Epidermal melanocyte (primary cell): ENCODE measurements at regions not wholly inside any gene's neighbourhood (a gene's known extent, or its start where the extent isn't known, plus 50 kb on each side); places are given as distances from the start of the nearest gene placed in this dataset.
A peak's percentile ranks its signal among the peaks of the same experiment; 100 is the strongest.
"Not testable (repeated sequence)": the region's sequence is repeated elsewhere in the genome, so short reads cannot be mapped to it uniquely, and the experiment has no call there.

Source experiments
- DNase-seq: peaks from one replicate; pipeline ENCODE4 v3.0.0; 2011; ENCODE audit warnings: low spot score; ENCODE audit not compliant: insufficient read length

DNA sequence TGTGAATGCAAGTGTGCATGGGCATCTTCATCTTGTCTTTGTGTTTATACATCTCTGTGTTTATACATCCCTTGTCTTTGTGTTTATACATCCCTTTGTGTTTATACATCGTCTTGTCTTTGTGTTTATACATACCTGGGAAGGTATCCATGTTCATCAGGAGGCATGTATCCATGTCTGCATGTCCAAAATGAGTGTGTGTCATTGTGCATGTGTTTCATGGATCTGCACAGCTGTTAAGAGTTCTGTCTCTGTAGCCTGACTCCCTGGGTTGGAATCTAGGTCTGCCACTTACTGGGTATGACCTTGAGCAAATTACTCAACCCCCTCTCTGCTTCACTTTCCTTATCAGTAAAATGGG, 50.1 kb upstream of the SIRPA start:
- DNase-seq: no peak

- DNase-seq: no peak
These were observed 50.7 kb upstream of the SIRPA start for GRCh38 chr20:1844325-1845162.

- no peak for DNase-seq
These were observed 52.9 kb upstream of the SIRPA start for GRCh38 chr20:1842281-1842680.

GRCh38 chr20:1841554-1842140, 53.6 kb upstream of the SIRPA start:
- DNase-seq: no peak

GRCh38 chr20:1840817-1841553, 54.2 kb upstream of the SIRPA start:
- no peak for DNase-seq

GRCh38 chr20:1839376-1840317, 55.6 kb upstream of the SIRPA start:
- not testable (repeated sequence) for DNase-seq

GRCh38 chr20:1838556-1839279, 56.5 kb upstream of the SIRPA start:
- DNase-seq: no peak

- no peak for DNase-seq
These were observed 59.8 kb upstream of the SIRPA start for GRCh38 chr20:1835186-1836035.

- DNase-seq: no peak
These were observed 61.2 kb upstream of the SIRPA start for GRCh38 chr20:1833728-1834726.

- no peak for DNase-seq
These were observed 62.0 kb upstream of the SIRPA start for GRCh38 chr20:1833216-1833615.

DNA sequence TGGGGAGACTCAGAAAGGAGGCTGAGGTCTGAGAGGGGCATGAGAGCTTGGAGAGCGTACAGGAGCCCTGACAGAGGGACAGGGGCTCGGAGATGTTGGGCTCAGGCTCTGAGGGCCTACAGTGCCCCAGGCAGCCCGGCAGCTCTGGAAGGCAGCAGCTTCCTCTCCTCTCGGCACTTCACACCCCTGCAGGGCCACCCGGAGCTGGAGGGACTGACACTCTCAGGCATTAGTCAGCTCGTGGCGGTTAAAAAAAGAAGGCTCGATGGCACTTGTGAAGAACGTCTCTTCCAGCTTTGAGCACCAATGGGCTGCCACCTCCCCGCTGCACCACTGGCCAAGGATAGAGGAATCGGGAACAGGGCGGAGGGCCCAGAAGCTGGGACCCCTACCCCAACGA, 62.6 kb upstream of the SIRPA start:
- no peak for DNase-seq

- DNase-seq: no peak
These were observed 63.6 kb upstream of the SIRPA start for GRCh38 chr20:1831606-1832005.

DNA sequence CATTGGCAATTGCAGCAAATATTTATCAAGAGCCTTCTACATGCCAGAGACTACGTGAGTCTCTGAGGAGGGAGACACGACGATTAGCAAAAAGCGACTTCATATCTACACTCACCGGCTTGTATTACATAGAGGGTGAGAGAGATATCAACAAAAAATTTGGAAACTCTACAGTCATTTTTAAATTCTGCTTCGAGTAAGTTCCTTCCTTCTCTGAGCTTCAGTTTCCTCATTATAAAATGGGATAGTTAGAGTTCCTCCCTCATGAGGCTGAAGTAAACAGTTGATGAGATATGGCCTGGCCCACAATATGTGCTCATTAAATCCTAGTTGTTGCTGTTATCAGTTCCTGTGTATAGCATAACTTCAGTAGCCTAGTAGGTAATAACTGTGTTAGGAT, 64.1 kb upstream of the SIRPA start:
- DNase-seq: no peak

DNA sequence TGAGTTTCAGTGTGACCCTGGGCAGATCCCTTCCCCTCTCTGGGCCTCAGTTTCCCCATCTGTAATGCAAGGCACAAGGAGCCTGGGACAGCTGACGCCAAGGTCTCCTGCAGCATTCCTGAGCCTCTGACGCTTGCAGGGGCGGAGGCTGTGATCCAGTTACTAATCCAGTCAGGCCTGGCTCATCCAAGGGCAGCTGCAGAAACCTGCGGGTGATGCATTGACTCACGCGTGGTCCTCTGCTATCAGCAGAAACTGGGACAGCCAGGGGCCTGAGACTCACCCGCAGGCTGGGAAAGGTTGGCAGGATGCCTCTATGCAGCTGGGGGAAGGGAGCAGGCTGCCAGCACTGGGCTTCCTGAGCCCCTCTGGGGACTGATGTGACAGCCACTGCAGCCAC, 65.0 kb upstream of the SIRPA start:
- peak; percentile 61 for DNase-seq

- no peak for DNase-seq
These were observed 65.7 kb upstream of the SIRPA start for GRCh38 chr20:1829531-1829930.

DNA sequence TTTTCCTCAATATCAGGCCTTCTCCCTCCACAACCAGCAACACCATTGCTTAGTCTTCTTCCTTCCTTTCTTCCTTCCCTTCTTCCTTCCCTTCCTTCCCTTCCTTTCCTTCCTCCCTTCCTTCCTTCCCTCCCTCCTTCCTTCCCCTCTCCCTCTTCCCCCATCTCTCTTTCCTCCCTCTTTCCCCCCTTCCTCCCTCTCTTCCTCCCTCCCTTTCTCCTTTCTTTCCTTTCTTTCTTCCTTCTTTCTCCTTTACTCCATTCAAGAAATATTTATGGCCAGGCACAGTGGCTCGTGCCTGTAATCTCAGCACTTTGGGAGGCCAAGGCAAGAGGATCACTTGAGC, 66.4 kb upstream of the SIRPA start:
- no peak for DNase-seq

GRCh38 chr20:1827974-1828785, 67.0 kb upstream of the SIRPA start:
- DNase-seq: peak; percentile 82

DNA sequence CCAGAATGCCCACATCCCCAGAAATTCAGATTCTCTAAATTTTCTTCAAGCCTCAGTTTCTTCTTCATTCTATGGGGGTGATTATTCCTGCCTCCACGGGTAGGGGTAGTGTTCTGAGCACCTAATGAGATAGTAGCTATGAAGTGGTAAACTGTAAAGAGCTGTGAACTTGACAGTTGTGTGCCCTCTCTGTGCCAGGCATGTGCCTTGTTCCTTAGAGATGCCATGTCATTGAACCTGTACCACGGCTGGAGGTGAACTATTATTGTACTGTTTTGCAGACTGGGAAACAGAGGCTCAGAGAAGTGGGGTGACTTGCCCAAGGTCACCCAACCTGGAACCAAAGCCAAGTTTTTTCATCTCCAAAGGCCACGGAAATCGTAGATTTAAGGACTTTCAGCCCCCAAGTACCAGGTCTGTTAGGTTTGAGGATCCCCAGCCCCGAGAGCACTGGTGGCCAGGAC, 67.7 kb upstream of the SIRPA start:
- no peak for DNase-seq
